ENCODE measurements at regions not wholly inside any gene's neighbourhood (a gene's known extent, or its start where the extent isn't known, plus 50 kb on each side); places are given as distances from the start of the nearest gene placed in this dataset.
A peak's percentile ranks its signal among the peaks of the same experiment; 100 is the strongest.
"Not testable (repeated sequence)": the region's sequence is repeated elsewhere in the genome, so short reads cannot be mapped to it uniquely, and the experiment has no call there.

DNA sequence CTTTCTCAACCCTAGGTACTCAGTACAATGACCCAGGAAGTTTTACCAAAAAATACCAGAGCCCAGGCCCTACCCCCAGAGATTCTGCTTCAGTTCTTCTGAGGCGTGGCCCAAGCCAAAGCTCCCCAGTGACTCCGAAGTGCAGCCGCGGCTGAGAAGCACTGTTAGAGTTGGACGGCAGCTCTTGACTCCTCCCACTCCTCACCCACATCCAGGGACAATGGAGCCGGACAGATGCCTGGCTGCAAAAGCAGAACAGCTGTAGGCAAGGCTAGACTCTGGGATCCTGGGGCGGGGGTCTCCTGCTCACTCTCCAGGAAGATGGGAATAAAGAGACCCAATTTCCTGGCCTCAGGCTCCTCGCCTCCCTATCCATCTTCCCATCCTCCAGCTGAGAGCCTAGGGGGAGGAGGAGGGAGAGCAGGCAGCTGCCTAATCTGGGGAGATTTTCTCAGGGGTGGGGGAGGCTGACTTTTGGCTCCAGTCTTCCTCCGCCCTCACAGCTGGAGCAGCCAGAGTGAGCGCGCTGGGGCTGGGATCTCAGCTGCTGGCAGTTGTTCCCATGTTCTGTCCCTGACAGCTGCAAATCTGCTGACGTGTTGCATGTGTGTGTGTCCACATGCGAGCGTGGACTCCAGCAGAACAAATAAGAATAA, 223.8 kb downstream of the OPA1 start:
- no peak overlapping the region for H3K4me3 ChIP-seq (ENCODE audit: low read depth, low read length)
- DNase-seq (ENCODE audit: extremely low spot score) = peak; percentile 84
- 19% methylated on average over 14 of the region's 14 CpGs for WGBS

DNA sequence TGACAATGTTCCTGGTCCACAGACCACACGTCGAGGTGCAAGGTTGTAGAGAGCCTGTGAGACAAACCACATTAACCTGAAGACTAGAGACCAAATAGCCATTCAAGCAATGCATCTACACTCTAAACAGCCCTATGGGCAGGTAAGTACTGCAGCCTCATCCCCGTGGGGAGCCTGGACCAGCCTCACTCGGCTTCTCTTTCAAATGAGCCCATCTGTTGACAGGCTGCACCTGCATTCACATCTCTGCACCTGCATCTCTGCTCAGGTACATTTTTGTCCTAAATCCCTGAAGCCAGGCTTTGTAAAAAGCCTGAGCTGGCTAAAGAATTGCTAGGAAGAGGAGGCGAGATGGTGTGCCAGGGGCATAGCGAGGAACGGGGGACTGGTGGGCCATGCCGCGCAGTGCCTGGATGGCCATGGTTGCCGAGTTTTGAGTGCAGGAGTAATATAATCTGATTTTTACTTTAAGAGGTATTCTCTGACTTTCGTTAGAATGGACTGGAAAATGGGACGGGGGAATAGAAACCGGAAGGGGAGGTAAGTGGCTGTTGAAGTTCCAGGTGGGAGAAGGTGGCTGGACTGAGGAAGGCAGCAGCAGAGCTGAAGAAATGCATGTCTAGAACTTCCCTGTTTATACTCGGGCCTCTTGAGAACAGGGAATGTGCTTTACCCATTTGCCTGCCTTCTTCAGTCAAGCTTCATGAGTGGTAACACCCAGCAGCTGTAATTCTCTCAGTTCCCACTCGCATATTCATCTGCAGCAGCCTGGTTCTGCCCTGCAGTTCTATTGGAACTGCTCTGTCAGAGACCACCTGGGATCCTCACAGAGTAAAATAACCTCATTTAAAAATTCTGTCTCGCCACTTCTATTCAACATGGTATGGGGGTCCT, 226.4 kb downstream of the OPA1 start:
- no peak for DNase-seq (ENCODE audit: extremely low spot score)
- H3K4me3 ChIP-seq (ENCODE audit: low read depth, low read length) = no peak overlapping the region
- no peak overlapping the region for H3K27ac ChIP-seq (ENCODE audit: low read depth)
- H3K36me3 ChIP-seq (ENCODE audit: insufficient read depth) = no peaks in the 10 kb centered on the region
- WGBS = 89% methylated on average over 16 of the region's 16 CpGs
- no peaks in the 10 kb centered on the region for H3K4me1 ChIP-seq (ENCODE audit: insufficient read depth)

More for the DNA sequence above, 223.8 kb downstream of the OPA1 start:
- Histone ChIP-seq H3K27ac (ENCODE audit: low read depth) (no peak overlapping the region), H3K36me3 (ENCODE audit: insufficient read depth) (no peaks in the 10 kb centered on the region), H3K4me1 (ENCODE audit: insufficient read depth) (no peaks in the 10 kb centered on the region)

DNA sequence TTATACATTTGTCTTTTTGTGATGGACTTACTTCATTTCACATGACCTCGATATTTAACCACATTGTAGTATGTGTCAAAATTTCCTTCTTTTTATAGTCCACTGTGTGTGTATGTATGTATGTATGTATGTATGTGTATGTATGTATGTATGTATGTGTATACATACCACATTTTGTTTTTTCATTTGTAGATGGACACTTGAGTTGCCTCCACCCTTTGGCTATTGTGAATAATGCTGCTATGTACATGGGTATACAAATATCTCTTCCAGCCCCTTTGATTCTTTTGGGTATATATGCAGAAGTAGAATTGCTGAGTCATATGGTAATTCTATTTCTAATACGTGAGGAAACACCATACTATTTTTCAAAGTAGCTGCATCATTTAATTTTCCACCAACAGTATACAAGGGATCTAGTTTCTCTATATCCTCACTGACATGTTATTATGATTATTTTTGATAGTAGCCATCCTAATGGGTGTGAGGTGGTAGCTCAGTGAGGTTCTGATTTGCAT, 228.2 kb downstream of the OPA1 start:
- WGBS = 74% methylated on average over 2 of the region's 2 CpGs
- no peak overlapping the region for H3K4me3 ChIP-seq (ENCODE audit: low read depth, low read length)
- H3K27ac ChIP-seq (ENCODE audit: low read depth) = no peak overlapping the region
- no peaks in the 10 kb centered on the region for H3K4me1 ChIP-seq (ENCODE audit: insufficient read depth)
- DNase-seq (ENCODE audit: extremely low spot score) = no peak
- H3K36me3 ChIP-seq (ENCODE audit: insufficient read depth) = no peaks in the 10 kb centered on the region

DNA sequence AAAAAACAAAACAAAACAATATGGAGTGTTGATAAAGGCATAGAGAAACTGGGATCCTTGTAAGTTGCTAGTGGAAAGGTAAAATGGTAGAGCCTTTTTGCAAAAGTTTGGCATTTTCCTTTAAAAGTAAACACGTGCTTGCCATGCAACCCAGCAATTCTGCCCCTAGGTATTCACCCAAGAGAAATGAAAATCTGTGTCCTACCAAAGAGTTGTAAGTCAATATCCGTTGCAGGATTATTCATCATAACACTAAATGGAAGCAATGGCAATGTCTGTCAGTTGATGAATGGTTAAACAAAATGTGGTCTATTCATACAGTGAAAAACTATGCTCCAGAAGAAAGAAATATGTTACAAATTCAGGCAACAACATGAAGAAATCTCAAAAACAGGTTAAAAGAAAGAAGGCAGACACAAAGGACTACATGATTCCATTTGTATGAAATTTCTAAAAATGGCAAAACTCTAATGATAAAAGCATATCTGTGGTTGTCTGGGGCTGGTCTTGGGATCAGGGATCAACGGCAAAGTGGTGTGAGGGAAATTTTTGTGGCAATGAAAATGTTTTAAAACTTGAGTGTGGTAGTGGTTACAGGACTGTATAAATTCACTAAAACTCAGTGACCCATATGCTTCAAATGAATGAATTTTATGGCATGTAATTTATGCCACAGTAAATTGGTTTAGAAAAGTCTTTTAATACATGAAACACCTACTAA, 229.6 kb downstream of the OPA1 start:
- Histone ChIP-seq H3K4me1 (ENCODE audit: insufficient read depth) (no peaks in the 10 kb centered on the region), H3K36me3 (ENCODE audit: insufficient read depth) (no peaks in the 10 kb centered on the region), H3K27ac (ENCODE audit: low read depth) (no peak overlapping the region), H3K4me3 (ENCODE audit: low read depth, low read length) (no peak overlapping the region)
- DNase-seq (ENCODE audit: extremely low spot score) = no peak
- WGBS = 78% methylated on average over 3 of the region's 3 CpGs

DNA sequence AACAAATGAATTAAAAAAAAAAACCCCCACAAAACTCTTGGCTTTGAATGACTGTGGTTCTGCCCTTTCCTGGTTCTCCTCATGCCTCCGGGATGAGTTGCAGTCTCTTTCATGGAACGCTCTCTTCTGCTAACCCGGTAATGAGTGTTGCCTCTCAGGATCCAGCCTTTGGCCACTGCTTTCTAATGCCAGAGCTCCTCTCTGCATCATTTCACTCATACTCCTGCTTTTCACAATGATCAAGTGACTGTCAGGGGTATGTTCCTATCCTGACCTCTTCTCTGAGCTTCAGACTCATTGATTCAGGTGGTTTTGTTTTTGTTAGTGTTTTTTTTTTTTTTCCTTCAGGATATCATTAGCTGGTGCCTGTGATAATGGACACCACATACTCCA, 230.2 kb downstream of the OPA1 start:
- not testable (repeated sequence) for H3K4me3 ChIP-seq (ENCODE audit: low read depth, low read length); DNase-seq (ENCODE audit: extremely low spot score); H3K4me1 ChIP-seq (ENCODE audit: insufficient read depth); H3K36me3 ChIP-seq (ENCODE audit: insufficient read depth); H3K27ac ChIP-seq (ENCODE audit: low read depth)
- 83% methylated on average over 3 of the region's 3 CpGs for WGBS

DNA sequence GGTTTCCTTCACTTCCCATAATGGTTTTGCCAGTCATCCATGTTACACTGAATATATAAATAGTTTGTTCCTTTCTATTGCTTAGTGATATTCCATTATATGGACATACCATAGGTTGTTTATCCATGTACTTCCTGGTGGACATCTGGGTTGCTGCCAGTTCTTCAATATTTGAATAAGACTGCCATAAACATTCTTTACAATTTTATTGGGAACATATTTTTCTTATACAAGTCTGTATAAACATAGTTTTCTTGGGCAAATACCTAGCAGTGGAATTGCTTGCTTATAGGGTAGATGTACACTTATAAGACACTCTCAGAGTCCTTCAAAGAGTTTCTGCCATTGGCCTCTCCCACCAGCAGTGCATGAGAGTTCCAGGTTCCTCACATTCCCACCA, 231.4 kb downstream of the OPA1 start:
- DNase-seq (ENCODE audit: extremely low spot score) = no peak
- Histone ChIP-seq H3K4me3 (ENCODE audit: low read depth, low read length) (no peak overlapping the region), H3K27ac (ENCODE audit: low read depth) (no peak overlapping the region), H3K36me3 (ENCODE audit: insufficient read depth) (no peaks in the 10 kb centered on the region), H3K4me1 (ENCODE audit: insufficient read depth) (no peaks in the 10 kb centered on the region)

DNA sequence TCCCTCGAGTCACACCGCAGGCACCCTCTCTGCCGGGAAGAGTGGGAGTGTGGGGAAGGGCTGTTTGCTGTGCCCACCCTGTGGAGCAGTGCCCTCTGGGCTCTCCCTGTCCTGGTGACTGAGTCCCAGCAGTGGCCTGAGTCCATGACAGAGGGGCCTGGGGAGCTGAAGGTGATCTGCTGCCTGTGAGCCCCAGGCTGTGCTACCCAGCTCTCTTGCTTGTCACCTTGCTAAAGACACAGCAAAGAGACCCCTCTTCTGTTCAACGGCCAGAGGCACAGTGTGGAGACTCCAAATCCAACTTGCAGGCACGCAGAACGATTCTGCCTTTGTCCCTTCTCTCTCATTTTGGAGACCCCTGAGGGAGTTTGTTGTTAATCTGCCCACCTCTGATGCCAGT, 232.6 kb downstream of the OPA1 start:
- no peak for DNase-seq (ENCODE audit: extremely low spot score)
- H3K4me3 ChIP-seq (ENCODE audit: low read depth, low read length) = no peak overlapping the region
- WGBS = 86% methylated on average over 6 of the region's 6 CpGs
- H3K27ac ChIP-seq (ENCODE audit: low read depth) = no peak overlapping the region
- H3K36me3 ChIP-seq (ENCODE audit: insufficient read depth) = no peaks in the 10 kb centered on the region
- no peaks in the 10 kb centered on the region for H3K4me1 ChIP-seq (ENCODE audit: insufficient read depth)

DNA sequence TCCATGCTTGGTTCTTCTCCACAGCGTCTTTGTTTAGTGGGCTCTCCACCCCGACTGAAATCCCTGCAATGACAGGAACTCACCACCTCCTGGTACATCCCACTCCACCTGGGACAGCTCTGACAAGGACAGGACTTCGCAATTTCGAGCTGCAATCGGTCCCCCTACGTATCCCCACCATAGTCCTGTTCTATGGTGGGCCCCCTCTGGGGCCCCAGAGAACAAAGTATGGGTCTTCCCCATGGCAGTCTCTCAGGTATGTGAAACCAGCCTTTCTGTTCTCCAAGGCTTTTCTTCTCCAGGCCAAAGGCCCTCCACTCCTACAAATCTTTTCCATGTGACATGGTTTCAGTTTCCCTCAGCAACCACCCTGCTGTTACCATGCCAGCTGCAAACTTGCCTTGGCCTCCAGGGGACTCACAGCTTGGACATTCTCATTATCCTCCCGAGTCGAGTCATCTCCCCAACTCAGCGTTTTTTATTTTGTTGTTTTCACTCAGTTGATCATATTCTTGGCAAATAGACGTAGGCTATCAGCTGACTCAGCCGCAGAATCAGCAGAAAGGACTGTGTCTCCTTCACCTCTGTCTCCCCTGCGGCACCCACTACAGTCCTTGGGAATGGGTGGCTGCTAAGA, 233.3 kb downstream of the OPA1 start:
- H3K36me3 ChIP-seq (ENCODE audit: insufficient read depth) = no peaks in the 10 kb centered on the region
- no peak for DNase-seq (ENCODE audit: extremely low spot score)
- 65% methylated on average over 12 of the region's 12 CpGs for WGBS
- H3K27ac ChIP-seq (ENCODE audit: low read depth) = no peak overlapping the region
- no peaks in the 10 kb centered on the region for H3K4me1 ChIP-seq (ENCODE audit: insufficient read depth)
- H3K4me3 ChIP-seq (ENCODE audit: low read depth, low read length) = no peak overlapping the region

DNA sequence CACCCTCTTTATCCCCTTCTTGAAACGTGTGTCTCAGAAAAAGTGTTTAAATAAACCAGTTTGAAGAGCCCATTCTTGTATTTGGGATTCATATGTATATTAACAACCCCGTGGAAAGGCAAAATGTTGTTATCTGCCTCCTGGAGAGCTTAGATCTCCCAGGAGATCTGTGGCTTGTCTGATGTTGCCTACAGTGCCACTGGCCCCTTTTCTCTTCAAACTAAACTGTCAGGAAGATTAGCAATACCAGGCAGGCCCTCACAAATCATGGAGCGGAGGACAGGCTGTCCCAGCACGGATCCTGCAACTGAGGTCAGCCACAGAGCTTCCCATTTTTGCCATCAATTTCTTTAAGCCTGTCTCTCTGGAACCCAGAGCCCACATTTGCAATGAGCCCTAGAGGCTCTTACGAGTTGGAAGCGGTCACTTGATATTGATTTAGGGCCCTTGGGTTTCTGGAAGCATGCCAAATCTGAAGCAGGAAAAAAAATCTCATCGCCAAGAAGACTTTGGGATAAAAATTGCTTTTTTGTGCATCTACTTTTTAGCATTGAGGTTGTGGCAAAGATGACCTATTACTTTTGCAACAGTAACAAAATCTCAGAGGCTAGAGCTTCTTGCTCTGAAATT, 234.1 kb downstream of the OPA1 start:
- DNase-seq (ENCODE audit: extremely low spot score) = no peak
- no peak overlapping the region for H3K27ac ChIP-seq (ENCODE audit: low read depth)
- WGBS = 58% methylated on average over 7 of the region's 7 CpGs

DNA sequence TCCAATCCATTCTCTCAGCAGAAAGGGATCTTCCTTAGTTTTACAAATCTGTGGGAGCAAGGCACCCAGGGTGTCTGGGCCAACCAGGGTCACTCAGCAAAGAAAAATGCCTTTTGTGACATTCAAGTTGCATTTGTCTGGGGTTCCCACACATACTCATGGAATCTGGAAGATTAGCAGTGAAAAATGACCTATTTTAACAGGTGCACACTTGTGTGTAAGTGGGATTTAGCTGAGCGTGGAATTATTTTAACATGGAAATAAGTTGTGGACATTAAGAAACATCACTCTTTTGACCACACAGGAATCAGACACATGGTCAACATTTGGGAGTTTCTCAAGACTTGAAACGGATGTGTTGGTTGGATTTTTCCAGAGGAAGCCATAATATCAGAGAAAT, 234.9 kb downstream of the OPA1 start:
- Histone ChIP-seq H3K4me3 (ENCODE audit: low read depth, low read length) (no peak overlapping the region), H3K36me3 (ENCODE audit: insufficient read depth) (no peaks in the 10 kb centered on the region), H3K4me1 (ENCODE audit: insufficient read depth) (no peaks in the 10 kb centered on the region), H3K27ac (ENCODE audit: low read depth) (no peak overlapping the region)
- DNase-seq (ENCODE audit: extremely low spot score) = no peak
- 51% methylated on average over 2 of the region's 2 CpGs for WGBS

More for the DNA sequence above, 234.1 kb downstream of the OPA1 start:
- H3K4me1 ChIP-seq (ENCODE audit: insufficient read depth) = no peaks in the 10 kb centered on the region
- no peaks in the 10 kb centered on the region for H3K36me3 ChIP-seq (ENCODE audit: insufficient read depth)
- no peak overlapping the region for H3K4me3 ChIP-seq (ENCODE audit: low read depth, low read length)

DNA sequence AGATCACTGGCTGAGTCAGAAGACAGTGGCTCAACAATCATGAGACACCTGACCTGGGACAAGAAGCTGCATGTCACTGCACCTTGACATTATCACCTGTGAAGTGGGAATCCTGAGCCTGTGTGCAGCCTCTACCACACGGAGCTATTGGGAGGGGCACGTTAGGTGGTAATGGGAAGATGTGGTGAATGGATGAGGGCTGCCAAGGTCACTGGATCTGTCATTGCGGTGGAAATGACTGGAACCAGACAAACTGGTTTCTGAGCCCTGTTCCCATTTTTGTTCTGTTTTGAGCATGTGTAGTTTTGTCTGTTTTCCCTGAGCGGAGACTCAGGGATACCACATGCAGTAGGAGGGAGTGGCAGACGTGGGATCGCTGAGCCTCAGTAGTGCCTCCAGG, 235.5 kb downstream of the OPA1 start:
- Histone ChIP-seq H3K36me3 (ENCODE audit: insufficient read depth) (no peaks in the 10 kb centered on the region), H3K4me3 (ENCODE audit: low read depth, low read length) (no peak overlapping the region), H3K27ac (ENCODE audit: low read depth) (no peak overlapping the region), H3K4me1 (ENCODE audit: insufficient read depth) (no peaks in the 10 kb centered on the region)
- DNase-seq (ENCODE audit: extremely low spot score) = no peak
- 77% methylated on average over 6 of the region's 6 CpGs for WGBS

DNA sequence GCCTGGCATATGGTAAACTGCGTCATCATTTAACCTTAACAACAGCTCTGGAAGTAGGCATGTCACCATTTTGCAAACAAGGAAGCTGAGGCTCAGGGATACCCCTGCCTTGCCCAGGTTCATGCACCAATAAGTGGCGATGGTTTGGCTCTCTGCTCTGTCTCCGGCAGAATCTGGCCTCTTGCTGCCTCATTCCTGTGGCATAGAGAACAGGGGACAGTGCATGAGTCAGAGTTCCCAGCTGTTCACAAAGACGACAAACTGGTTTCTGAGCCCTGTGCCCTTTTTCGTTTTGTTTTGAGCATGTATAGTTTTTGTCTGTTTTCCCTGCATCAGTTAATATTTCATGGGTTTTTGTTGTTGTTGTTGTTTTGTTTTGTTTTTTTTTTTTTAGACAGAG, 236.8 kb downstream of the OPA1 start:
- WGBS = 73% methylated on average over 5 of the region's 5 CpGs
- Histone ChIP-seq H3K27ac (ENCODE audit: low read depth) (no peak overlapping the region), H3K36me3 (ENCODE audit: insufficient read depth) (no peaks in the 10 kb centered on the region), H3K4me3 (ENCODE audit: low read depth, low read length) (no peak overlapping the region), H3K4me1 (ENCODE audit: insufficient read depth) (no peaks in the 10 kb centered on the region)
- peak; percentile 81 for DNase-seq (ENCODE audit: extremely low spot score)

DNA sequence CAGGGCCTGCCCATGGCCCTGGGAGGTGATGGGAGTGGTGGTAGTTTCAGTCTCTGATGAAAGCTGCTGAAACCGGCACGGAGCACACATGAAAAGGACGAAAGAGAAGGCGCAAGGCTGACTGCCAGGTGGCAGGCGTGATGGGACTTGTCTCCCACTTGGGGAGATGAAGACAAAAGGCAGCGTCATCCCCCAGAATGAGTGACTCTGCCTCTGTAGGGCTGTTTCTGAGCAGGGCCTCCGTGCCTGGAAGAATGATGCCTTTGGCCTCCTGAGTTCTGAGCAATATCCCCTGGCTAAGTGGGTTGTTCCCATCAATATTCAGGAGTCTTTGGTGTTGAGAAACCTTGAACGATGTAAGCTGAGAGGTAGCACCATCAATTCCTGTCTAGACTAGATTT, 237.8 kb downstream of the OPA1 start:
- peak overlapping the region; percentile 63 for H3K27ac ChIP-seq (ENCODE audit: low read depth)
- DNase-seq (ENCODE audit: extremely low spot score) = peak; percentile 80
- no peaks in the 10 kb centered on the region for H3K4me1 ChIP-seq (ENCODE audit: insufficient read depth)
- no peak overlapping the region for H3K4me3 ChIP-seq (ENCODE audit: low read depth, low read length)
- 88% methylated on average over 8 of the region's 8 CpGs for WGBS
- H3K36me3 ChIP-seq (ENCODE audit: insufficient read depth) = no peaks in the 10 kb centered on the region
